HEK293 (cell line): ENCODE measurements at regions not wholly inside any gene's neighbourhood (a gene's known extent, or its start where the extent isn't known, plus 50 kb on each side); places are given as distances from the start of the nearest gene placed in this dataset.

Source experiments
- CTCF ChIA-PET: fragments of 350-600 bp; formaldehyde crosslinking; extraction: SDS; loops from one replicate; lab custom pipeline; 2021; ENCODE audit warnings: antibody characterized with exemption; lab: Yijun Ruan, JAX
- POLR2A ChIA-PET: fragments of 300-600 bp; formaldehyde crosslinking; extraction: SDS; loops from one replicate; lab custom pipeline; 2020; ENCODE audit warnings: antibody characterized with exemption, inconsistent platforms; lab: Yijun Ruan, JAX
- H3K27ac ChIP-seq: fragments of 200-500 bp; sonication (Bioruptor generic); 2 replicates; pipeline ENCODE4 v1.5.1; 2014; ENCODE audit warnings: low read depth, low read length, control low read depth, inconsistent platforms; ENCODE audit errors: extremely low read depth
- H3K36me3 ChIP-seq, 2 experiments: fragments of 200-500 bp in 1 of 2; sonication (Bioruptor generic) in 1 of 2; 1 replicate in 1 of 2; 2 replicates in 1 of 2; pipeline ENCODE4 v1.5.1; 2014 to 2017; ENCODE audit warnings: inconsistent platforms in 2 of 2, low read length in 2 of 2; ENCODE audit not compliant: control insufficient read depth in 2 of 2, insufficient read depth in 1 of 2
- H3K4me1 ChIP-seq: fragments of 200-500 bp; sonication (Bioruptor generic); 2 replicates; pipeline ENCODE4 v1.5.1; 2014; ENCODE audit warnings: mild to moderate bottlenecking, low read length, inconsistent platforms; ENCODE audit not compliant: control insufficient read depth, insufficient read depth
- H3K4me3 ChIP-seq: 2 replicates; pipeline ENCODE4 v1.5.1; 2011; ENCODE audit warnings: low read depth, mild to moderate bottlenecking, control low read depth, low read length, moderate library complexity
- H3K9me3 ChIP-seq: fragments of 200-500 bp; sonication (Bioruptor generic); 2 replicates; pipeline ENCODE4 v1.5.1; 2014; ENCODE audit warnings: low read depth, low read length, inconsistent platforms; ENCODE audit not compliant: control insufficient read depth, insufficient read depth
- BCL11B ChIP-seq: fragments of 450-650 bp; formaldehyde crosslinking; IDR thresholded peaks from 2 replicates; pipeline ENCODE4 v1.5.1; 2016; ENCODE audit warnings: low read depth, missing biosample characterization, missing genetic modification characterization
- BCL6B ChIP-seq: fragments of 450-650 bp; formaldehyde crosslinking; IDR thresholded peaks from 2 replicates; pipeline ENCODE4 v1.5.1; 2017; ENCODE audit warnings: missing biosample characterization, missing genetic modification characterization
- GLI2 ChIP-seq: fragments of 450-650 bp; formaldehyde crosslinking; IDR thresholded peaks from 2 replicates; pipeline ENCODE4; 2017; ENCODE audit warnings: missing biosample characterization, missing genetic modification characterization, low read depth, borderline replicate concordance
- HOXC10 ChIP-seq: sonication (generic); formaldehyde crosslinking; IDR thresholded peaks from 2 replicates; pipeline ENCODE4 v1.8.1; 2023; ENCODE audit warnings: mild to moderate bottlenecking, missing genetic modification reagents
- MEIS1 ChIP-seq: sonication (generic); formaldehyde crosslinking; IDR thresholded peaks from 2 replicates; pipeline ENCODE4 v1.8.1; 2022; ENCODE audit warnings: missing genetic modification reagents, mild to moderate bottlenecking, borderline replicate concordance
- MZF1 ChIP-seq: fragments of 450-650 bp; formaldehyde crosslinking; IDR thresholded peaks from 2 replicates; pipeline ENCODE4 v1.5.1; 2017; ENCODE audit warnings: missing biosample characterization, missing genetic modification characterization, borderline replicate concordance
- SCRT2 ChIP-seq: fragments of 450-650 bp; formaldehyde crosslinking; IDR thresholded peaks from 2 replicates; pipeline ENCODE4 v1.5.1; 2016; ENCODE audit warnings: missing biosample characterization, missing genetic modification characterization
- SP3 ChIP-seq: fragments of 450-650 bp; formaldehyde crosslinking; IDR thresholded peaks from 2 replicates; pipeline ENCODE4 v1.5.1; 2016; ENCODE audit warnings: missing biosample characterization, missing genetic modification characterization
- ZNF10 ChIP-seq: fragments of 450-650 bp; formaldehyde crosslinking; IDR thresholded peaks from 2 replicates; pipeline ENCODE4 v1.5.1; 2017; ENCODE audit warnings: missing biosample characterization, missing genetic modification characterization
- ZNF132 ChIP-seq: fragments of 450-650 bp; formaldehyde crosslinking; IDR thresholded peaks from 2 replicates; pipeline ENCODE4 v1.5.1; 2017; ENCODE audit warnings: missing biosample characterization, missing genetic modification characterization, borderline replicate concordance
- ZNF140 ChIP-seq: fragments of 450-650 bp; formaldehyde crosslinking; IDR thresholded peaks from 2 replicates; pipeline ENCODE4 v1.5.1; 2016; ENCODE audit warnings: missing biosample characterization, missing genetic modification characterization
- ZNF146 ChIP-seq: fragments of 450-650 bp; formaldehyde crosslinking; IDR thresholded peaks from 2 replicates; pipeline ENCODE4 v1.5.1; 2016; ENCODE audit warnings: missing biosample characterization, missing genetic modification characterization
- ZNF248 ChIP-seq: fragments of 450-650 bp; formaldehyde crosslinking; IDR thresholded peaks from 2 replicates; pipeline ENCODE4 v1.5.1; 2017; ENCODE audit warnings: missing biosample characterization, missing genetic modification characterization
- ZNF324 ChIP-seq: fragments of 450-650 bp; formaldehyde crosslinking; IDR thresholded peaks from 2 replicates; pipeline ENCODE4 v1.5.1; 2016; ENCODE audit warnings: missing biosample characterization, missing genetic modification characterization
- ZNF571 ChIP-seq: fragments of 450-650 bp; formaldehyde crosslinking; IDR thresholded peaks from 2 replicates; pipeline ENCODE4 v1.5.0; 2017; ENCODE audit warnings: missing biosample characterization, missing genetic modification characterization
- ZNF596 ChIP-seq: fragments of 450-650 bp; IDR thresholded peaks from 2 replicates; pipeline ENCODE4 v1.5.0; 2018; ENCODE audit warnings: missing biosample characterization, mild to moderate bottlenecking, missing genetic modification characterization, moderate library complexity
- ZNF654 ChIP-seq: fragments of 450-650 bp; formaldehyde crosslinking; IDR thresholded peaks from 2 replicates; pipeline ENCODE4 v1.5.1; 2016; ENCODE audit warnings: low read depth, missing biosample characterization, missing genetic modification characterization
- ZNF76 ChIP-seq: fragments of 450-650 bp; formaldehyde crosslinking; IDR thresholded peaks from 2 replicates; pipeline ENCODE4; 2016; ENCODE audit warnings: low read depth, missing biosample characterization, missing genetic modification characterization, borderline replicate concordance
- TF ChIP-seq, protein P1 (sequence below): fragments of 450-650 bp; formaldehyde crosslinking; IDR thresholded peaks from 2 replicates; pipeline ENCODE4 v1.5.1; 2017; ENCODE audit warnings: missing biosample characterization, missing genetic modification characterization
- TF ChIP-seq, protein P2 (sequence below): fragments of 450-650 bp; formaldehyde crosslinking; IDR thresholded peaks from 2 replicates; pipeline ENCODE4; 2016; ENCODE audit warnings: missing biosample characterization, missing genetic modification characterization
- TF ChIP-seq, protein P3 (sequence below): fragments of 450-650 bp; IDR thresholded peaks from 2 replicates; pipeline ENCODE4 v1.5.1; 2018; ENCODE audit warnings: missing biosample characterization, mild to moderate bottlenecking, missing genetic modification characterization

GRCh38 chr22:34108168-34108567 is 187.9 kb upstream of the LARGE1 start:
- no peak for TF ChIP-seq ZNF324 (tag by site-specific recombination)
- TF ChIP-seq, protein P1, sequence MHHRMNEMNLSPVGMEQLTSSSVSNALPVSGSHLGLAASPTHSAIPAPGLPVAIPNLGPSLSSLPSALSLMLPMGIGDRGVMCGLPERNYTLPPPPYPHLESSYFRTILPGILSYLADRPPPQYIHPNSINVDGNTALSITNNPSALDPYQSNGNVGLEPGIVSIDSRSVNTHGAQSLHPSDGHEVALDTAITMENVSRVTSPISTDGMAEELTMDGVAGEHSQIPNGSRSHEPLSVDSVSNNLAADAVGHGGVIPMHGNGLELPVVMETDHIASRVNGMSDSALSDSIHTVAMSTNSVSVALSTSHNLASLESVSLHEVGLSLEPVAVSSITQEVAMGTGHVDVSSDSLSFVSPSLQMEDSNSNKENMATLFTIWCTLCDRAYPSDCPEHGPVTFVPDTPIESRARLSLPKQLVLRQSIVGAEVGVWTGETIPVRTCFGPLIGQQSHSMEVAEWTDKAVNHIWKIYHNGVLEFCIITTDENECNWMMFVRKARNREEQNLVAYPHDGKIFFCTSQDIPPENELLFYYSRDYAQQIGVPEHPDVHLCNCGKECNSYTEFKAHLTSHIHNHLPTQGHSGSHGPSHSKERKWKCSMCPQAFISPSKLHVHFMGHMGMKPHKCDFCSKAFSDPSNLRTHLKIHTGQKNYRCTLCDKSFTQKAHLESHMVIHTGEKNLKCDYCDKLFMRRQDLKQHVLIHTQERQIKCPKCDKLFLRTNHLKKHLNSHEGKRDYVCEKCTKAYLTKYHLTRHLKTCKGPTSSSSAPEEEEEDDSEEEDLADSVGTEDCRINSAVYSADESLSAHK (tag by site-specific recombination), result no peak
- TF ChIP-seq MEIS1 (CRISPR knock-in tag), result no peak
- no peak for TF ChIP-seq BCL6B
- no peak for TF ChIP-seq ZNF248 (tag by site-specific recombination)
- TF ChIP-seq, protein P2, sequence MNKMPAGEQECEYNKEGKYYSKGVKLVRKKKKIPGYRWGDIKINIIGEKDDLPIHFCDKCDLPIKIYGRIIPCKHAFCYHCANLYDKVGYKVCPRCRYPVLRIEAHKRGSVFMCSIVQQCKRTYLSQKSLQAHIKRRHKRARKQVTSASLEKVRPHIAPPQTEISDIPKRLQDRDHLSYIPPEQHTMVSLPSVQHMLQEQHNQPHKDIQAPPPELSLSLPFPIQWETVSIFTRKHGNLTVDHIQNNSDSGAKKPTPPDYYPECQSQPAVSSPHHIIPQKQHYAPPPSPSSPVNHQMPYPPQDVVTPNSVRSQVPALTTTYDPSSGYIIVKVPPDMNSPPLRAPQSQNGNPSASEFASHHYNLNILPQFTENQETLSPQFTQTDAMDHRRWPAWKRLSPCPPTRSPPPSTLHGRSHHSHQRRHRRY (tag by site-specific recombination), result no peak
- H3K9me3 ChIP-seq, result no peaks in the 10 kb centered on the region
- ChIA-PET POLR2A (no interaction called here), CTCF (interaction anchor here (1.7 kb wide), 1 partner anchor 25 kb away, joined by 3 read pairs; no protein-coding TSS in a partner anchor)
- no peak overlapping the region for H3K4me3 ChIP-seq
- H3K4me1 ChIP-seq, result no peaks in the 10 kb centered on the region; the same call in none of the 2 replicates
- no peak overlapping the region for H3K27ac ChIP-seq
- no peaks in the 10 kb centered on the region for H3K36me3 ChIP-seq

- TF ChIP-seq ZNF571 (tag by site-specific recombination), result no peak
- no peak for TF ChIP-seq MZF1 (tag by site-specific recombination)
- TF ChIP-seq ZNF76, result no peak
- TF ChIP-seq HOXC10, result no peak
- TF ChIP-seq ZNF654 (tag by site-specific recombination), result peak; percentile 17; the same call in 1 of the 2 replicates
- TF ChIP-seq SP3 (tag by site-specific recombination), result no peak
- no peaks in the 10 kb centered on the region for H3K9me3 ChIP-seq
- CTCF ChIA-PET, result interaction anchor here (0.5 to 4.1 kb wide), 31 partner anchors 10 to 845 kb away, joined by 3 to 52 read pairs (median 4); no protein-coding TSS in a partner anchor
- H3K4me1 ChIP-seq, result peaks cover 4% of the 10 kb centered on the region; the same call in 1 of the 2 replicates
- H3K27ac ChIP-seq, result no peak overlapping the region
- H3K4me3 ChIP-seq, result no peak overlapping the region
- no peaks in the 10 kb centered on the region for H3K36me3 ChIP-seq
- POLR2A ChIA-PET, result no interaction called here
These were observed 191.0 kb upstream of the LARGE1 start for GRCh38 chr22:34111210-34111824.

DNA sequence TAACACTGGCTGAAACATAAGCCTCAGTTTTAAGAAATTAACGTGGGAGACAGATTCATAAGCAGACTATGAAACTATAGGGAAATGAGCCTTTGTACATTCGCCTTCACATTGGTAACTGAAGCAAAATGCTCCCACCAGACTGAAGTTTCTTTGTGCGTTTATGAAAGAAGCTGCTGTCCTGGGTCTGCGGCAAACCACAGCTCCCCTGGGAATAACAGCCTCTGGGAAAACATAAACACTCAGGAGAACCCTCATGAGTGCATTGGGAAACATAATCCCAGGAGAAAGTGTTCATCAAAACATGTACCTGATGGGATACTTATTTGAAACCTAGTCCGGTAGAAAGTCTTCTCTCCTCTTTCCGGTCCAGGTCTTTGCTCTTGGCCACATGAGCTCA is 193.1 kb upstream of the LARGE1 start:
- no peaks in the 10 kb centered on the region for H3K36me3 ChIP-seq
- no peaks in the 10 kb centered on the region for H3K9me3 ChIP-seq
- POLR2A ChIA-PET, result no interaction called here
- no peak overlapping the region for H3K27ac ChIP-seq
- no peak overlapping the region for H3K4me3 ChIP-seq
- TF ChIP-seq SCRT2 (tag by site-specific recombination) (no peak), GLI2 (tag by site-specific recombination) (no peak), ZNF10 (tag by site-specific recombination) (no peak), SP3 (tag by site-specific recombination) (no peak), ZNF132 (tag by site-specific recombination) (no peak), BCL11B (tag by site-specific recombination) (no peak), ZNF140 (no peak), ZNF146 (tag by site-specific recombination) (no peak), ZNF596 (tag by site-specific recombination) (no peak)
- TF ChIP-seq, protein P3, sequence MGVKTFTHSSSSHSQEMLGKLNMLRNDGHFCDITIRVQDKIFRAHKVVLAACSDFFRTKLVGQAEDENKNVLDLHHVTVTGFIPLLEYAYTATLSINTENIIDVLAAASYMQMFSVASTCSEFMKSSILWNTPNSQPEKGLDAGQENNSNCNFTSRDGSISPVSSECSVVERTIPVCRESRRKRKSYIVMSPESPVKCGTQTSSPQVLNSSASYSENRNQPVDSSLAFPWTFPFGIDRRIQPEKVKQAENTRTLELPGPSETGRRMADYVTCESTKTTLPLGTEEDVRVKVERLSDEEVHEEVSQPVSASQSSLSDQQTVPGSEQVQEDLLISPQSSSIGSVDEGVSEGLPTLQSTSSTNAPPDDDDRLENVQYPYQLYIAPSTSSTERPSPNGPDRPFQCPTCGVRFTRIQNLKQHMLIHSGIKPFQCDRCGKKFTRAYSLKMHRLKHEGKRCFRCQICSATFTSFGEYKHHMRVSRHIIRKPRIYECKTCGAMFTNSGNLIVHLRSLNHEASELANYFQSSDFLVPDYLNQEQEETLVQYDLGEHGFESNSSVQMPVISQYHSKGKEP, result no peak
- H3K4me1 ChIP-seq, result peaks cover 4% of the 10 kb centered on the region; the same call in 1 of the 2 replicates
- CTCF ChIA-PET, result interaction anchor here (0.9 to 3.4 kb wide), 5 partner anchors 8 to 188 kb away, joined by 3 to 11 read pairs (median 3); no protein-coding TSS in a partner anchor
